GM18508 (cell line): ENCODE measurements at regions not wholly inside any gene's neighbourhood (a gene's known extent, or its start where the extent isn't known, plus 50 kb on each side); places are given as distances from the start of the nearest gene placed in this dataset.
"Not testable (repeated sequence)": the region's sequence is repeated elsewhere in the genome, so short reads cannot be mapped to it uniquely, and the experiment has no call there.

Source experiments
- ATAC-seq: cut with Tn5 transposase; IDR thresholded peaks from one replicate; pipeline ENCODE4 v1.9.1; 2021; ENCODE audit warnings: moderate number of reproducible peaks; ENCODE audit not compliant: insufficient read depth, unreplicated experiment

GRCh38 chr3:147471741-147472140 is 62.6 kb downstream of the ZIC1 start:
- ATAC-seq, result no peak

DNA sequence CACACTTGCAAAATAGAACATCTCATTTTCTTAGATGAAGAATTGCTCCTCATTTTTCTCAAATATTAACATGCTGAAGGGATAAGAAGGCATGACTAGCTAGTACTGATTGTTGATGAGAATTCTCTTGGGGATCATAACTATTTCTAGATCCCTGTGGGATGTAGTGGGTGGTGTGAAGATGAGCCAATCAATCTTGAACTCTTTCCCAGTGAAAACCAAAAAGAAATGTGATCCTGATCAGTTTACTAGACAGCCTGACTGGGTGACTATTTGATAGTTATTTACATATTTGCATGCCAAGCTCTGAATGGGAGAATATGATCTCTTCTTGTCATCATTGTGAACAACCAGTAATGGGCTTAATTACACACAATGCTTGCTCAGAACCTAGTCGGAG is 63.7 kb downstream of the ZIC1 start:
- no peak for ATAC-seq

- ATAC-seq, result no peak
These were observed 74.0 kb downstream of the ZIC1 start for GRCh38 chr3:147483145-147483544.

DNA sequence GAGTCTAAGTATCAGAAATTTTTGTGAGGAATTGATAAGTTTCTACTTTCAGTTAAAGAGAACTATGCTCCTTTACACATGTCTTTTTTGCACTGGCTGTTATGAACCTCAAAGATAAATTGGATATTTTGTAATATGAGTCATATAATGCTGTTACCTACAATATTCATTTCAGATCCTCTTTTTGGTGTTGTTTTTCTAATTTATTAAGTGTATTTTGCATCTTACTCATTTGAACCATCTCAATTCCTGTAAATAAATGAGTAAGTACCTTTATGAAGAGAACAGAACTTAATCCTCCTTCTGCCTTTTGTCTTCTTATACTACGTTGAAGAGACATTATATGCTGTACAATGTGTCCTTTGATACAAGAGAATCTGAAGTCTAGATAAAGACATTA is 74.4 kb downstream of the ZIC1 start:
- ATAC-seq, result no peak

DNA sequence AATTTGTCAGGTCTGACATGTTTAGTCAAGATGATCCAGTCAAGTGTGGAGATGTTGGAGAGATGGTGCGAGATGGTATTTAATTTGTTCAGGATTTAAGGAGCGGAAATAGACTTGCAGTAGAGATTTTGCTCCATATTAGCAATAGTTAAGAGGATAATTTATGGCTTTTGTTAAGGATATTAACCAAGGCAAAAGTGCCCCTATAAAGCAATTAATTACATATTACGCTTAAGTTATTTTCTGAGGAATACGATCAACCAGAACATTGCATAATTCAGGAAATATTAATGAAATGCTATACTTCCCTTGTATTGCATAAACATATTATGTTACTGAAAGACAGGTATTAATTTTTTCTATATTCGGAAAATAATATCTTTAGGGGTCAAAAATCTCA is 83.9 kb downstream of the ZIC1 start:
- no peak for ATAC-seq

DNA sequence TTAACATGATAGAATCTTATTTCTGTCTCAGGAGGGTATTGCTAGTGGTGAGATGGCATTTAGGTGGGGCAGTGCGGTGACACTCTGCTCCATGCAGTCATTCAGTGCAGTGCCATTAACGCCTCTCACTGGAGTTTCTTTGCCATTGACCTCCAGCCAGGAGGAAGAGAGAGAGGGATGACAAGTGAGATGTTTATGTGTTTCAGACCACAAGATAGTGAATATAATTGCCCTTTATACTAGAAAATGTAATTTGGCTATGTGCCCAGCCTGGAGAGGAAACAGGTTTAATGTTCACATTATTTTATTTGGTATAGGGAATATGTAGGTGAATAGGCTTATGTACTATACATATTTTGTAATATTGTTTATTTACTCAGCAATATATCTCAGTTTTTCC is 84.5 kb downstream of the ZIC1 start:
- ATAC-seq, result no peak

DNA sequence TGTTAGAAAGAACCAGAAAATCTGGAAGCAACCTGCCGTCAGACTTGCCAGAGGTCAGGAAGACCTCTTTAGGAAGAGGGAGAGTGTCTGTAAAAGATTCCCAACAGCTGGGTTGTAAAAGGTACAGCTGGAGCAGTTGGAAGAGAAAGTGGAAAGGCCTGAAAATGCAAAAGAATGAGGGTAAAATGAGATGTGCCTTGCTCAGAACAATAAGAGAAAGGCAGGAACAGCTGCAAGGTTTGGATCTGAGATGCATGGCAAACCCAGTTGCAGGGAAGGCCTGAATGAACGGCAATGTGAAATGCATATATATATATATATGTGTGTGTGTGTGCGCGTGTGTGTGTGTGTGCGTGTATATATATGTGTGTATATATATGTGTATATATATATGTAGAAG is 88.1 kb downstream of the ZIC1 start:
- ATAC-seq, result no peak

DNA sequence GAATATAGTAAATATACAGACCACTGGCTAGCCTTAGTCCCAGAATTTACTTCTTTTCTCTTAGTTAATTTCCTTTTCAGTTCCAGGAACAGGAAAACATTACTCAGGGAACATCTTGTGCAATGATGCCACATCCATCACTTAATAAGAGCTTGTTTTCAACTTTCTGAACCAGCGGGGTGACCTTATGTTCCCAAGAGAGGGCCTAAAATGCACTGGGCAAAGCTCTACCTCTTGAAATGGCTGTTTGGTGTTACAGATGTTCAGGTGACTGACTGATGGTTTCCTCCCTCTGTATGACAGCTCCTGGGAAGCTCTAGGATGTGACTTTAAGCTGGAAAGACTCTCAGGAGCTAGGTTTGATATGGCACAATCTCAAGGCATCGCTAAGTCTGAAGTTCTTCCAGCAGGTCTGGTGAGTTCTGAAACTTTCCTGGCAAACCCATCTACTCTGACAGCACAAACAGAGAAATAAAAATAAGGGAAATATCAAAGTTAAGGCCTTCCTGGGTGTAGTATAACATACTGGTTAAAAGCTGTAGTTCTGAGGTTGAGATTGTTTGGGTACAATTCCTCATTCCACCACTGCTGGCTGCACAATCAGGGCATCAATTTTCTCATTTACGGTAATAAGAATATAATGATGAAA is 98.6 kb downstream of the ZIC1 start:
- ATAC-seq, result no peak

DNA sequence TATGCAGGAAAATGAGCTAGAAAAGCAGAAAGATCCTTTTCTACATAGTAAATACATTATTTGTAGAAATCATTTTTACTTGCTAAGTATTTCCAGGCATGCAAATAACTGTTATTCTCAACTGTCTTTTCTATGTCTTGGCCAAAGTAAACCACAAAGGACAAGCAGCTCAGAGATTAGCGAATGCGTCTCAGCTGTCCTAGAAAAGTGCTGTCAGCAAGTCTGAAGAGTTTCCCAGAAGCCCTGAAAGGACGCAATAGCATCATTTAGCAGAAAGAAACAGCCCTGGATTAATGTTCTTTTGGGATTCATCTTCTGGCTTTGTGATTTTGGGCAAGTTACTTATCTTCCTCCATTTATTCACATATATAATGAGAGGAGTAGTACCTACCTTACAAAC is 100.3 kb downstream of the ZIC1 start:
- no peak for ATAC-seq

- ATAC-seq, result no peak
These were observed 104.6 kb downstream of the ZIC1 start for GRCh38 chr3:147513785-147514184.

- ATAC-seq, result no peak
These were observed 105.4 kb downstream of the ZIC1 start for GRCh38 chr3:147514366-147515160.

DNA sequence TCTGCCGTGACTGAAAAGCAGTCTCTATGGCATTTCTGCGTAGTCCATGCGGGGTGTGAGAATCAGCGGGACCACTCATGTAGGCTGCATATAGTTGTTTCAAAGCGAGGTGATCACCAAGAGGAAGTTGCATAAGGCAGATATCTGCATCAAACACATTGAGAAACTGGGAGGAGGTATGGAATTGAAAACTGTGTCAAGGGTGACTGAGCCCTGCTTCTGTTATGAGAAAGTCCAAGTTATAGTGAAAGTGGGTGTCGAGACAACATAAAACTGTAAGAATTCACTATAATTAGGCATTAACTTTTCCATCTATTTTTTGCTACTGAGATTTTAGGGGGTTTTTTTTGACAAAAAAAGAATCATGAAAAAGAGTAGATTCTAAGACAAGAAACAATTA is 109.3 kb downstream of the ZIC1 start:
- ATAC-seq, result no peak

DNA sequence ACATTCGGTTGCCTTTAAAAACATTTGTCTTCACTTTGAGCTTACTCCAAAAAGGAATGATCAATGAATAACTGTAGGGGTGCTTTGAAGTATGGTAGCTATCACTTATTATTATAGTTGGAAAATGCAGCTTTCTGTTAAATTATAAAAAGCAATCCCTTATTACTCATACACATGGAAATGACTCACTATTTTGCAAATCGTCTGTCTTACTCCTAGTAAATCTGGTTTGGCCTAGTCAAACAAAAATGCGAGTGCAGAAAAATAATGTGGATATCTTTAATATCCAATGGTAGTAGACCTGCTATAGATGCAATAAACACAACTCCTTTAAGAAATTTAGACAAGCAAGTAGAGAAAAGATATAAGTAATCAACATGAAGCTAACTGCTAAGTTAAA is 112.5 kb downstream of the ZIC1 start:
- no peak for ATAC-seq

- ATAC-seq, result not testable (repeated sequence)
These were observed 113.6 kb downstream of the ZIC1 start for GRCh38 chr3:147522780-147523179.

GRCh38 chr3:147529551-147529950 is 120.4 kb downstream of the ZIC1 start:
- no peak for ATAC-seq

- ATAC-seq, result no peak
These were observed 128.9 kb downstream of the ZIC1 start for GRCh38 chr3:147538034-147538433.

DNA sequence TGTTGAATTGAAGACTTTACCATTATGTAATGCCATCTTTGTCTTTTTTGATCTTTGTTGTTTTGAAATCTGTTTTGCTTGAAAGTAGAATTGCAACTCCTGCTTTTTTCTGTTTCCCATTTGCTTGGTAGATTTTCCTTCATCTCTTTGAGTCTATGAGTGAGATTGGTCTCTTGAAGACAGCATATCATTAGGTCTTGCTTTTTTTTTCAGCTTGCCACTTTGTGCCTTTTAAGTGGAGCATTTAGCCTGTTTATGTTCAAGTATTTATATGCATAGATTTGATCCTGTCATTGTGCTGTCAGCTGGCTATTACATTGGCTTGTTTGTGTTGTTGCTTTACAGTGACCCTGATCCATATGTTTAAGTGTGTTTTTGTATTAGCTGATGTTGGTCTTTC is 131.8 kb downstream of the ZIC1 start:
- ATAC-seq, result no peak

DNA sequence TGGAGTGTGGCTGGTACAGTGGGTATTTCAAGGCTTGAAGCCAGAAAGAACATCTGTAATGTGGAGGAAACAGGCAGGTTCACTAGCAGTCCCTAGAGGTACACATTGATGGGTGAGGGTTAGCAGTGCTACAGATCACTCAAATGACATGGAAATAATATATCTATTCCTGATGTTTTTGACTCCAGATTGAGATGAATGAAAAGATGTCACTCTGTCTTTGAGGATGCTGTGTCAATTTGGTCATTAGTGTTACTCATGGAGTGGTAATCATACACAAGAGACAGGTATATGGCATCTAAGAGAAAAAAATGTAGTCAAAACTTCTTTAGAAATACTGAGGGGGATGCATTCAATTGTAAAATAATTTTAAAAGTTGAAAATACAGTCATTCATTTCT is 135.1 kb downstream of the ZIC1 start:
- no peak for ATAC-seq

DNA sequence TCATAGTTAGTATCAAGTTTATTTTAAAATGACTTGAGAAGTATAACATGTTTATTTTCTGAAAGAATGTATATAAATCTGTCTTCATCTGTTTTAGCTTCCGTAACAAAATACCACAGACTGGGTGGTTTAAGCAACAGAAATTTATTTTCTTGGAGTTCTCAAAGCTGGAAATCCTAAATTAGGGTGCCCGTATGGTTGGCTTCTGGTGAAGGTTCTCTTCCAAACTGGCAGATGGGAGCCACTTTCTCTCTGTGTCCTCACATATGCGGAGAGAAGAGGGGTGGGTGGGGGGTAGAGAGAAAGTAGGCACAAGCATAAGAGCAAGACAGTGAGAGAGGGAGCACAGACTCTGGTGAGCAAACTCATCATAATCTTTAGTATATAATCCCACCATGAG is 142.3 kb downstream of the ZIC1 start:
- ATAC-seq, result no peak

- ATAC-seq, result no peak
These were observed 145.2 kb downstream of the ZIC1 start for GRCh38 chr3:147554332-147554731.

DNA sequence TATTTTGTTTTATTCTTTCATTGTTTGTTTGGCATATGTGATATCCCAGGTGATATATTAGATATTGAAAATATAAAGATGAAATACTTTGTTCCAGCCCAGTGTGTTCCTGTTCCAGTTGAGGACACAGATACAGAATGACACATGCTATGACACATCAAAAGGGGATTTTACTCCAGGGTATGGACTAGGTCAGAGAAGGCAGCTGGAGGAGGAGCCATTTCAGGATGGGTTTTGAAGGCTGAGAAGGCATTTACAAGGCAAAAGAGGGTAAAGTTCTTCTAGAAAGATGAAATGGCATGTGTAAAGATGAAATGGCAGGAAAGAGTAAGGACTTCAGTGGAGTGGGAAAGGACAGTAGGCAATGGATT is 163.8 kb downstream of the ZIC1 start:
- ATAC-seq, result no peak

DNA sequence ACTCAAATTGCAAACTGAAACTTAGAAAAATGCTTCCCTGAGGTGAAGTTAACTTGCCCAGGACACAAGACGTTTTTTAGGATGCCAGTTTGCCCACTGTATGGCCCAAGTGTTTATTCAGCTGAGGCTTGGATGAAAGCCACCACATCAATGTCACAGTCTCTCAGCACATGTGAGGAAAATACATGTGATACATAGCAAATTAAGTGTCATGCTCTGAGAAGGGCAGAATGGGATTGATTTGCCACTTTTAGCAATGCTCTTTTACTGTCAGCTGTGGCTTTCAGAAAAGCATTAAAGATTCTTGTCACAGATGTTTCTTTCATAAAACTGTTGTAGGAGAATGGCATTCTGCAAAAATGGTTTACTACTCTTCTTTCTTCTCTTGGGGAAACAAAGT is 165.5 kb downstream of the ZIC1 start:
- ATAC-seq, result no peak
